Cerebellar nuclear complex (tissue), 1 donor: ENCODE measurements at regions not wholly inside any gene's neighbourhood (a gene's known extent, or its start where the extent isn't known, plus 50 kb on each side); places are given as distances from the start of the nearest gene placed in this dataset.
"Not testable (repeated sequence)": the region's sequence is repeated elsewhere in the genome, so short reads cannot be mapped to it uniquely, and the experiment has no call there.

Source experiments
- DNase-seq, 2 experiments: peaks; one replicate each; lab custom pipeline; 2025; lab: John Stamatoyannopoulos, UW

DNA sequence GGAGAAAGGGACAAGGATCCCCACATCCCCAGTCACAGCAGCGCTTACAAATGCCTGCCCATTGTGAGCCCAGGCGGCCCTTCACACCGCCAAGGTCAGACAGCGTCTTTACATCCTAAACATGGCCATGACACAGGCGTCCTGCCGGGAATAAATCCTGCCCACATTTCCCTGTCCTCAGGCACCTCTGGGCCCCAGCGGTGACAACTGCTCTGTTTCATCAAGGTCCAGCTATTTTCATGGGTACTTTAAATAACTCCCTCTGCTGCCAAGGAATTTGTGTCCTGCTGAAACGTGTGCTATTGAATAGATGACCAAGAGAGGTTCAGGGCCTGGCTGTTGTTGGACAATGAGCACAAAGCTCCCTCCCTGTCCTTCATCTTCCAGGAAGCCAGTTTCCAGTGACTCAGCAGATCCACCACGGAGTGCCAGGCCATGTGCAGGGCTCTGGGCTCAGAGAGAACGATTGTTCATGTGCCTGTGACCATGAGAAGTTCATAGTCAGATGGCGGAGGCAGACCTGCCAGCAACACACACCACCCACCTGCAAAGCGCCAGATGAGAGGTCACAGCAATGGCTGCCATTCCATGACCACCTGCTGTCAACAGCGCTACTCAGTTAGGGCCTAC, 195.8 kb downstream of the MATN1 start:
- no peak for DNase-seq

DNA sequence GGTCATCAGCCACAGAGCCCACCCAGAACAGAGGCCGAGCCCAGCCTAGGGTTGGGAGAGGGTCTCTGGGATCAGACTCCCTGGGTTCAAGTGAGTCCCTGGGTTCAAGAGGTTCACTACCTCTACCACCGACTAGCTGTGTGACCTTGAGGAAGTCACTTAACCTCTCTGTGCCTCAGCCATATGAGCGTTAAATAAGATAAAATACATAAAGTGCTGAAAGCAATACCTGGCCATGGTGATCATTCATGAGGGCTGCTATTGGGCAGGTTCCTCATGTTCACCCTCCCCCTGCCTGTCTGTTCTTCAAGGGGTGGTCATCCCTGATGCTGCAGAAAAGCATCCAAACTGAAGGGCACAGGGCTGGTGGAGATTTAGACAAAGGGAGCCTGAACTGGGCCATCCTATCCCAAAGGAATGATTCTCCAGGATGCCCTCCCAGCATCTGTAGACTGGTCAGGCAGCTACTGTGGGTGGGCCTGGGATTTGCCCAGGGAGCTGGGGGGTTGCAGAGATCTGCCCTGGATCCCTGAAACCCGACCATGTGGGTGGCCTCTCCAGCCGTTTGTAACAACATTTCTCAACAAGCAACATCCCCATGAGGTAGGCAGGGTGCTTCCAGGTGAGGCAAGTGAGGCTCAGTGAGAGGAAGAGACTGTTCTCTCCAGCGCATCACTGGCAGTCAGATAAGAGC, 196.6 kb downstream of the MATN1 start:
- DNase-seq = no peak

GRCh38 chr1:30525971-30526651, 197.3 kb downstream of the MATN1 start:
- no peak for DNase-seq

GRCh38 chr1:30525631-30525970, 197.8 kb downstream of the MATN1 start:
- DNase-seq = no peak

DNA sequence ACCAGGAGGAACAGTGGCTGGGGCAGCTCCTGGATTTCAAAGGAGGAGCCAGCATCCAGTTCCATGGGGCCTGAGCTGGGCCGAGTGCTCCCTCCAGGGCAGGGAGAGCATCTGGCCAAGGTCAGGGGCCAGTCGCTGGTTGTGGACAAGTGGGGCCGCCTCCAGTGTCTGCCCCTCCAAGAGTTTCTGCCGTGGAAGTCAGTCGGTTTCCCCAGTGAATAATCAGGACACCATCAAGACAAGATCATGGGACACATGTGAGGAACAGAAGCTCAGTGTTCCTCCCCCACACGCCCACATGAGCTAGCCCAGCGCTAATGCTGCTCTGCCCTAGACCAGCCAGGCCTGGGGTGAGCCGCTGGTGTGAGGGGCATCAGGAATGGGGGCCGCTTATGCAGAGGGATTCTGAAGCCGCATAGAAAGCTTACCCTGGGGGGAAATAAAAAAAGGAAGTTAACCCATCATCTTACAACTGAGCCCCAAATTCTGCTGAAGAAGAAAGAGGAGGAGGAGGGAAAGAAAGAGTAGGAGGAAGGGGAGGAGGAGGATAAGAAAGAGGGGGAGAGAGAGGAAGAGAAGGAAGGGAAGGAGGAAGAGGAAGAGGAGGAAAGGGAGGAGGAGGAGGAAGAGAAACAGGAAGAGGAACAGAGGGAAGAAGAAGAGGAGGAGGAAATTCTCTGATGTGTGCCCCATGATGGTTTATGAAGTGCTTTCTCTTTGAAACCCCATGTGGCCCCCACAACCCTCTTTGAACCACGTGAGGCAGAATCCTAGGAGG, 198.4 kb downstream of the MATN1 start:
- no peak for DNase-seq

DNA sequence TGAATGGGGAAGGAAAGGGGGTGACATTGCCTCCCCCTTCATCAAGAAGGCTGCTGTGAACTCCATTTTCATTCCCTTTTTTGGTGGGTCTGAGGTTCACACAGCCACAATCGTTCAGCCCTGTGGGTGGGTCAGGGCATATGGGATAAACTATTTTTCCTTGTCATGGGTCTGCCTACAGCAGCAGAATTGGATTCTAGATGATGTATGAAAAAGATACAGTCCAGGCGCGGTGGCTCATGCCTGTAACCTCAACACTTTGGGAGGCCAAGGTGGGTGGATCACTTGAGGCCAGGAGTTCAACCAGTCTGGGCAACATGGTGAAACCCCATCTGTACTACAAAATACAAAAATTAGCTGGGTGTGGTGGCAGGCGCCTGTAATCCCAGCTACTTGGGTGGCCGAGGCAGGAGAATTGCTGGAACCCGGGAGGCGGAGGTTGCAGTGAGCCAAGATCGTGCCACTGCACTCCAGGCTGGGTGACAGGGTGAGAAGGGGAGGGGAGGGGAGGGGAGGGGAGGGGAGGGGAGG, 199.3 kb downstream of the MATN1 start:
- DNase-seq = not testable (repeated sequence)

DNA sequence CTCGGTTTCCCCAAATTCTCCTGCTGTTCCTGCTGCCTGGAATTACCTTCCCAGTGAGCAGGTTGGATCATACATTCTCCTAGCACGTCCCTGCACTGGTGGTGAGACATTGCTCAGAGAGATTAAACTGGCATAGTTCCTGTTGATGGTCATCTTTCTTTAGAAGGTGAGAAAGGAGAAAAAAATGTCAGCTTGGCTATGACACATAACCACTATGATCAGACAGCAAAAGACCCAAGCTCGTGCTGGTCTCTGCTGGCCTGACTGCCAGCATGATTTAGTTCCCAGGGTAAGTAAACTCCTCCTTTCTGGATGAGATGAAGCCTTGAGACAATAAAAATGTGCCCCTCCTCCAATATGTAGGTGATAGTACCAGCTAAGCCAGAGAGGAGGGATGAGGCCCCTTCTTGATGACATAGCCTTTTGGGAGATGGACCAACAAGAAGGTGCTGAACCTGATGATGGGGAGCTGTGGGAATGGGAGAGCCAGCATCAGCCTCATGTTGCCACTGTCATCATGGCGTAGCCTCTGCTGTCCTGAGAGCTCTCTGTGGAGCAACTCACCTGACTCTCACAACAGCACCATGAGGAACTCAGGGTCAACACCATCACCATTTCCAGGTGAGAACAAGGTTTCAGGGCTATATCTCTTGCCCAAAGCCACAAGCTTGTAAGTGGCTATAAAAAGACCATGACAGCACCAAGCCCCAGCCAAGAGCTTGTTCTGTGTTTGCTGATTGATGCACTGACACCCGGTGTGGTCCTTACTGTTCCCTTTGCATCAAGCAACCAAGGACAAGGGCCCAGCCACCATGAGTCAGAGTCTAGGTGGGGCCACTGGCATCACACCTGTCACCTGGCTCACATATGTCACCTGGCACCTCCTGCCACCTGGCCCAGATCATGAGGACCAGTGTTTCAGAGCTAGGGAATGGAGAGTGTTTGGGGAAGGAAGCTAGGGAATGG, 200.0 kb downstream of the MATN1 start:
- DNase-seq = no peak

DNA sequence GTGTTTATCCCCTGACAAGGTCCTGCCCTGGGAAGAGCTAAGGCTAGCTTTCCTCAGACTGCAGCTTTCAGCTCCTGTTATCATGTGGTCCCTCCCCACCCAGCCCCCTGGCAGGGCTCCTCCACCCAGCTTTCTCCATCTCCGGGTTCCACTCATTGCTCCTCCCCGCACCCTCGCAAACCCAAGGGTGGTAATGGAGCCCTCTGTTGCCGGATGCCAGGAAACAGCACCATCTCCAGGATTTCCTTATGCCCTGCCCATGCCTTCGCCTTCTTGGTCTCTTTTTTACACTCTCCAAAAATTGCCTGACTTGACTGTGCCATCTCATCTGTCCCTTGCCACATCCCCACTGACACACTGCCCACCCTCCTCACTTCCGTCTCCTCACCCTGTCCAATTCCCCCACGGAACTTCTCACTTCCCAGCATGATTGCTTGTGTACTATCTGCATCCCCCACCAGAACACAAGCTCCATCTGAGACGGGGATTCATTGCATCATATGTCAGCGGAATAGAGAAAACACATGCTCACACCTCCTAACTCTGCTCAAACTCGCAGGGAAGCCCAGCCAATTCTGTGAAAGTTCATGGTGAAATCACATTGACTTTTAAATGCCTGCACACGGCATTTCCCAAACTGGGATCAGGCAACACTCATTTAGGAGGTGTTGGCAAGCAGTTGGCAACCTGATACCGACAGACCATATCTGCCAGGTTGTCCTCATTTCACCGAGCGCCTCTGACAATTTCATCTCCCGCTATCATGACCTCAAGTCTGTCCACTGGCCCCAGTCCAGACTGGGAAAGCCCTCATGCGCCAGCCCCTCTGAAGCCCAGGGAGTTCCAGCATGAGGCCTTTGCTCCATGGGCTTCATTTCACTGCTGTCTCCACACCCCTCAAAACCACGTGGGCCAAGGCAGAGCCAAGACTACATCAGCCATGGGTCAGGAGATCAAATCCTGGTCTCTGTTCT, 201.1 kb downstream of the MATN1 start:
- DNase-seq = no peak

DNA sequence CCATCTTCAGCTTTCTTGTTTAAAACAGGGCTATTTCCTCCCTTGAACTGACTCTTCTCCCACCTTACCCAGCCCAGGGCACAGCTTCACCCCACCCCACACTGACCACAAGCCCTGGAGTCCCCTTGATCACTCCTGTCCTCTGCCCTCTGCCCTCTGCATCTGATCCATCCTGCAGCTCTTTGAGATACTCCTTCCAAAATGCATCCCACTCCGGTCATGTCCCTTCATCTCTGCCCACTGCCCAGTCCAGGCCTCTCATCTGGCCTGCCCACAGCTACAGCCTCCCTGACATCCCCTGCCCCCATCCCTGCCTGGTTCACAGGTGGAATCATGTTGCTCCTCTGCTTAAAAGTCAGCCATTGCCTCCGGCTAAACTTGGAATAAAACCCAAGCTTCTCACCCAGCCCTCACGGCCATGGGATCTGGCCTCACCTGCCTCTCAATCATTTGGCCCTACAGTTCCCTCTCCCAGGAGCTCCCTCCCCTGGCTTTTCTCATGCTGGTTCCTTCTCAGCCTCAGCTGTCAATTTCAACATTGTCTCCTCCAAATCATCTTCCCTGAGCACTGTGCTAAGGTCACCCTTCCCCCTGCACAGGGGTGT, 202.0 kb downstream of the MATN1 start:
- no peak for DNase-seq

- DNase-seq = no peak
These were observed 202.9 kb downstream of the MATN1 start for GRCh38 chr1:30520476-30520875.

DNA sequence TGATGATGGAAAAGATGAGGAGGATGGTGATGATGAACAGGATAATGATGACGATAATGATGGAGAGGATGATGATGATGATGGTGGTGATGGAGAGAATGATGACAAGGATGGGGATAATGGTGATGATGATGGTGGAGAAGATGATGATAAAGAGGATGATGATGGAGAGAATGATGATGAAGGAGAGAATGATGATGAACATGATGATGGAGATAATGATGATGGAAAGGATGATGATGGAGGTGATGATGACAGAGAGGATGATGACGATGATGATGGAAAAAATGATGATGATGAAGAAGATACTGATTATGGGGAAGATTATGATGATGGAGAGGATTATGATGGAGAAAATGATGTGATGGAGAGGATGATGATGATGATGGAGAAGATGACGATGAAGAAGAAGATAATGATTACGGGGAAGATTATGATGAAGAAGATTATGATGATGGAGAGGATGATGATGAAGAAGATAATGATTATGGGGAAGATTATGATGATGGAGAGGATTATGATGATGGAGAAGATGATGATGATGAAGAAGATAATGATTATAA, 204.1 kb downstream of the MATN1 start:
- no peak for DNase-seq

- no peak for DNase-seq
These were observed 204.7 kb downstream of the MATN1 start for GRCh38 chr1:30518696-30519095.

GRCh38 chr1:30518186-30518585, 205.2 kb downstream of the MATN1 start:
- DNase-seq = no peak

- not testable (repeated sequence) for DNase-seq
These were observed 205.7 kb downstream of the MATN1 start for GRCh38 chr1:30517666-30518065.

DNA sequence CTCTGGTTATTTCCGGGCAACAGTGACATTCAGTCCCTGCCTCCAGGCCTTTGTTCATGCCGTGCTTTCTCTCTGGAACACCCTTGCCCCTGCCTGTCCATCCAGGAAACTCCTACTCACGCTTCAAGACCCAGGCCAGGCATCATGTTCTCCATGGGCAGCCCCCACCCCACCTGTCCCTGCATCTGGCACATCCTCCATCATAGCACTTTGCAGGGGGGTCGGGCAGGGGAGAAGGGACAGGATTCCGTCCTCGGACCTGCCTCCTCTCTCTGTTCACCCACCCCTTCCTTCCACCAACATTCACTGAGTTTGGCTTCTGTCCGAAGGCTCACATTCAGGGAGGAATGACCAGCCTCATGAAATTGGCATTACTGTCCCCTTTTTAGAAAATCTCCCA, 206.1 kb downstream of the MATN1 start:
- not testable (repeated sequence) for DNase-seq

- DNase-seq = no peak
These were observed 206.9 kb downstream of the MATN1 start for GRCh38 chr1:30516485-30516858.

DNA sequence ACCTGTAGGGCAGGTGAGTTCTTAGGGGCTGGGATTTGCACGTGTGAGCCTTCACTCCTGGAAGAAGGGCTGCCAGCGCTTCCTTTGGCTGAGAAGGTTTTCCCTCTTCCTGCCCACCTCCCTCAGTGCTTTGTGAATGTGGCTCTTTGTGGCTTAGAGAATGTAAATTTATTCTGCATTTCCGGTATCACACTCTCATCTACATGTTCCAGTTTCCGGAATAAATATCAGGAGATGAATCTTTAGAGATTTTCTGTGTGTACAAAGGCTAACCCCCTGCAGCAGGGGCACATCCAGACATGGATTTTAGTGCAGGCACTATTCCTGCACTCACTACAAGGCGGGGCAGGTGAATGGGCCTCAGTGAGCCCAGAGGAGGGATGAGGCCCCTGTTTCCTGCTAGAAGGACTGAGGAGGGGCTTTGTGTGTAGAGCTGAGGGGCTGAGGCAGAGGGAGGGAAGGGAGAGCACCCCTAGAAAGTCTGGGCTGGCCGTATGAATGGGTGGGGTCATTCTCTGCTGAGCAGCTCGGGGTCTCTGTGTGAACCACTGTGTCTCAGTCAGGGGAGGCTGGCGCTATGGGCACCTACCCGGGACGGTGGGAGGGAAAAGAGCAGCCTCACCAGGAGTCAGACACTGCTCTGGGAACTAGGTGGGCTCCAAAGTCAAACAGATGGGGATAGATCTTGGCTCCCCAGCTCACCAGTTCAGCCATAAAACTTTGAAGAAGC, 207.5 kb downstream of the MATN1 start:
- no peak for DNase-seq

- DNase-seq = no peak
These were observed 208.4 kb downstream of the MATN1 start for GRCh38 chr1:30514945-30515344.
